HG02970 (cell line): ENCODE measurements at regions not wholly inside any gene's neighbourhood (a gene's known extent, or its start where the extent isn't known, plus 50 kb on each side); places are given as distances from the start of the nearest gene placed in this dataset.

Experiments used
- ATAC-seq: cut with Tn5 transposase; IDR thresholded peaks from one replicate; pipeline ENCODE4 v1.9.1; 2021; ENCODE audit warnings: mild to moderate bottlenecking, moderate library complexity, moderate number of reproducible peaks; ENCODE audit not compliant: unreplicated experiment, low FRiP score

DNA sequence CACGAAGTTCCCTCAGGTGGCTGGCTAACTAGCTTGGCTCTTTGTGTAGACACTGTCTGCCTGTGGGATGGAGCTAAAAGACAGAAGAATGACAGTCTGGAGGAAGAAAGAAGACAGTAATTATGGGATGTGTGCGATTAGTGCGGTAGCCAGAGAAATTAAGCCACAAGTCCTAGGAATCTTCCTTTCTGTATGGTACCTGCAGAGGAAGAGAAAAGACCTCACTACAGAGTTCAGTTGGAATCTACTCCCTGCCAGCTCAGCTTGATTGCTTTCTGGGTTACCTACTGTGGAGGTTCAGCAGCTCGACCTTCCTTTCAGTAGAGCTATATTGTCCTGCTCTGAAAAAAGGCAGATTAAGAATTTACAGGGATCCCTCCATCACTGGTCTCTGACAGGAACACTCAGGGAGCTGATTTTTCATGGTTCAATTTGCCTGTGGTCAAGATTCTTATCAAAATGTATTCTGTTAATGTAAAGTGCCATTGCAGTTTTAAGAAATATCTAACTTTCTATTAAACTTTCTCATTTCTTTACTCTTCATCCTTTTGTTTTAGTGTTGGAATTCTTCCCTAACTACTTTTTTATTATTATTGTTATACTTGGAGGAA is 187.2 kb downstream of the CENPW start:
- no peak for ATAC-seq

DNA sequence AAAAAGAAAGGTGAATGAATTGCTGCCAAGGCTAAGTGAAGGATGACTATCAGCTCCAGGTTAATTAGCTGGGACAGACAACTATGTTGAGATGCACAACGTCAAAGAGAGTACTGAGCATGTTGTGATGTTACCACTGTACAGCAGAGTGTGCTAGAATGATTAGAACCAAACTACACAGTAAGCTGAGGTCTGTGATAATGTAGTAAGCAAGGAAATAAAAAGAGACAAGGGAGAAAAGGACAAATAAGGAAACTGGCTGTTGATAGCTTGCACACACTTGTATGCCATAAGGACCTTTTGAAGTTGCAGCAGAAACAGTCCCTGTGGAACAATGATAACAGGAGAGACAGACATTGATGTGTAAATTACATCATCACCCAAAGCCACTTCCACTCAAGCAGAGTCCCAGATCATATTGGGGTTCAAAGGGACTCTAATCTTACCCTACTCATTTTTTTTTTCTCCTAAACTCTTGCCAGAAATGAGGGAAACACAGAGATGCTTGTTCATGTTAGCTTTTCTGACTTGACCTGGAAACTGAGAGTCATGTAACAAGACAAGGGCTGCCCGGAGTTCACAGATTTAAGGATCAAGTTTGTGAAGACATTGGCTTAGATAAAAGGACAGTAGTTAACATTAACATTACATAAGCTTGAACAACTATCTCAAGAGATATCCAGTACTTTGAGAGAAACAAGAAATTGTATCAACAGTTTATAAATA is 189.9 kb downstream of the CENPW start:
- no peak for ATAC-seq

- ATAC-seq = no peak
Observed at GRCh38 chr6:126530775-126531174, 190.9 kb downstream of the CENPW start.

- no peak for ATAC-seq
Observed at GRCh38 chr6:126531286-126531685, 191.4 kb downstream of the CENPW start.

DNA sequence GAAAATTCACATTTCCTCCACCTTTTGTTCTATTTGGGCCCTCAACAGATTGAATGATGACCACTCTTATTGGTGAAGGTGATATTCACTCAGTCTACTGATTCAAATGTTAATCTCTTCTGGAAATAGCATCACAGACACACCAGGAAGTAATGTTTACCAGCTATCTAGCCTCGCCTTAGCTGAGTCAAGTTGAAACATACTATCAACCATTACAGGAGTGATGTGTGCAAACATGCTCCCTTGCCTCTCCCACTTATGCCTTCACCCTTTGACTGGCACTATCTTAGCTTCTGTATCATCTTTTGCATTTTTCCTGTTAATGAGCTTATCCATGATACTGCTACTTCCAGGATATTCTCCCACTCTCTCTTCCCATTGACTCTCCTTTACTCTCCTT is 191.9 kb downstream of the CENPW start:
- ATAC-seq = peak; percentile 62

- no peak for ATAC-seq
Observed at GRCh38 chr6:126534401-126534800, 194.5 kb downstream of the CENPW start.

- ATAC-seq = no peak
Observed at GRCh38 chr6:126535138-126535537, 195.2 kb downstream of the CENPW start.

GRCh38 chr6:126535595-126535994 is 195.7 kb downstream of the CENPW start:
- ATAC-seq = no peak

GRCh38 chr6:126537061-126537816 is 197.3 kb downstream of the CENPW start:
- no peak for ATAC-seq

DNA sequence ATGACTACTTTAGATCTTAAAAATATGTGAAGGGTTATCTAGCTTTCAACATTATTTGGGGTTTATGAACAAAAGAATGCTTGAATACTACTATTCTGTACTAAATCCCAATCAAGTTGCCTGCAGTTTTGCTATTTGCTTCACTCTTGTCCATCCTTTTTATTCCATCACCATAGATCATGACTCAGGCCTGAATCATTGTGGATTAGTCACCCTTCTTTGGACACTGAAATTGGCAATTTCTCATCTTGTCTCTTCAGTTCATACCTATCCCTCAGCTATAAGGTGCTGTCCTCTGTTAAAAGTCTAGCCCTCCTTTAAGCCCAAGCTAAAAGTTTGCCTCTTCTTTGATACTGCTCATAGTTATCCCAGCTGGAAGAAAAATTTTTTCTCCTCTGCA is 199.1 kb downstream of the CENPW start:
- ATAC-seq = no peak

DNA sequence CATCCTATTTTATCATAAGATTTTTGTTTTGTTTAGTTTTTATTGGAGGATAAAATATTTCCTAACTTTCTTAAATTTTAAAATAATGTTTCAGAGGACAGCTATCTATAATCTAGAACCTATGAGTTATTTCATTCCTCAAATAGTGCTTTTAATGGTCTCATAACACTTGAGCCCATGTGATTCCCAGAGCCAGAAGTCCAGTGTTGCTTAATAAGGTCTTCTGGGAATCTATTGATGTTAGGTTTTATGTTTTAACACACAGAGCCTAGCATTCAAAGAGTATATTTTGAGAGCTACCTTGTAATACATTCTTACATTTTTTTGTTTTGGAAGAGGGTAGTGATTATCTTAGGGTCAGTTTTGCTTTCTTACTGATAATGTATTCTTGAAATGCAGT is 200.2 kb downstream of the CENPW start:
- ATAC-seq = no peak

GRCh38 chr6:126541806-126542491 is 202.0 kb downstream of the CENPW start:
- ATAC-seq = no peak

- no peak for ATAC-seq
Observed at GRCh38 chr6:126546541-126547120, 206.7 kb downstream of the CENPW start.

- no peak for ATAC-seq
Observed at GRCh38 chr6:126548300-126548699, 208.4 kb downstream of the CENPW start.

DNA sequence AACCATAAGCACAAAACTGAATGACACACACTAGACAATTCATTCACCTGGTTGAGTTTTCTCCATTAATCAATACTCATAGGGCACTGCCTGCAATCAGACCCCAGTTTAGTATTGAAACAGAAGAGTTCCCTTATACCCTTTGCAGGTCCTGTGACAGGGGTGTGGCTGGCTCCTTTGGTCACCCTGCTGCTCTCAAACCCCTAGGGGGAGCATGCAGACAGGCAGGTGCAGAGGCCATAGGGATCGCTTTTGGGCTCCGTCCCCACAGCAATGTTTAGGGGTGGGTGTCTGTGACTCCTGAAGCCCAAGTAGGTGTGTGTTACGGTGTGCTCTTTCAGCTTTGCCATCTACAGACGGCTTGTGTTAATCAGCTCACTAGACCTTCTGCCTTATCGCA is 210.4 kb downstream of the CENPW start:
- no peak for ATAC-seq

DNA sequence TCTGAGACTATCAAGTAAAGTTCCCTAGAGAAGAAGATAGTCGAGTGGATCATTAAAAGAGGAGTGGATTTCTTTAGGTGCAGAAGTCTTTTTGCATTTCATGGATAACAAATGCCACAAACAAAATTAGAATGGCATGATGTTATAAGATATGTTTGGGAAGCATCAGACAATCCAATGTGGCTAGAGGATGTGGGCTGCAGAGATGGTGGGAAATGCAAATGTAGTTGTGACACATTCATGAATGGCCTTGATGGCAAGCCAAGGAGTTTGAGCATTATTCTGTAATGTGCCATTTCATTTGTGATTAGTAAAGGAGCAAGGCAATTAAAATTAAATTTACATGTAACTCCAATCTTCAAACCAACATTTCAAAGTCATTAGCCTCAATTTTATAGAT is 211.9 kb downstream of the CENPW start:
- no peak for ATAC-seq

DNA sequence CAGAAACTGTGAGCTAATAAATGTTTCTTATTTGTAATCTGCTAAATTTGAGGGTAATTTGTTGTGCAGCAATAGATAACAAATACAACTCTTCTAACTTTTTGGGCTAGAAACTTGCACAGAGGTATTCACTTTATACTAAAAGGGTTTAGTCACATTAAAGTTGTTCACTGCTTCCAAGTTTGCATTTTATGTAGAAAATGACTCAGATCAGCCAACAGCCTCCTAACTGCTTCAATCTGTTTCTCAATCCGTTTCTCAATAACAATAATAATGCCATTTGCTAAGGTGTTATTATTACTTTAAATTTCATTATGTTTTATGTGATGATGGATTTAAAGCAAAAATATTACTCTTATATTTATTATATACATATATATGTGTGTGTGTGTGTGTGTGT is 213.9 kb downstream of the CENPW start:
- no peak for ATAC-seq

GRCh38 chr6:126570507-126570906 is 230.6 kb downstream of the CENPW start:
- ATAC-seq = no peak

DNA sequence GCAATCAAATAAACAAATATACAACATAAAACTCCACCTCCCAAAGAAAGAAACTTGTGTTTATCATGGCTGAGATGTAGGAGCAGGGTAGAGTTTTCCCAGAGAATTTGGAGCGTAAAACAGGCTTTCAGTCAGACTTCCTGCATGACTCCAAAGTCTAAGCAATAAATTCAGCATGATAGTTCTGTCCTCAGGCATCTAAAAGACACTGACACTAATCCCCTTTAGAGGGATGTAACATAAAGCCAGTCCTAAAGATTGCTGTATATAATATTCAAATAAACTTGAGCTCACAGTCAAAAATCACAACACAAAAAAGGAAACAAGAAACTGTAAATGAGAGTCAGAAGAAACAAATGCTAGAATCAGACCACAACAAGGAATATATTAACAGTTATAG is 234.4 kb downstream of the CENPW start:
- no peak for ATAC-seq

DNA sequence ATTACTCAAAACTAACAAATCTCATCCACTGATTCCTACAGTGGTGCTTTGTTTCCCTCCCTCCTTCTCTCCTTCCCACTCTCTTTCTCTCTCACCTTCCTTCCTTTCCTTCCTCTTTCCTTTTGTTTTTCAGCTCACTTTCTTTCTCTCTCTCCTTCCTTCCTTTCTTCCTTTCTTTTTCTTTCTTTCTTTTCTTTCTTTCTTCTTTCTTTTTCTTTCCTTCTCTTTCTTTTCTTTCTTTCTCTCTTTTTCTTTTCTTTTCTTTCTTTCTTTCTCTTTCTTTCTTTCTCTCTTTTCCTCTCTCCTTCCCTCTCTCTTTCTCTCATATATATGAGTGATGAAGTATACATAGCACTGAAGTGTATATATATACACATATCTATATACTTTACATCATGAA is 241.4 kb downstream of the CENPW start:
- no peak for ATAC-seq
